Hippocampal formation (tissue), 2 donors: ENCODE measurements at regions not wholly inside any gene's neighbourhood (a gene's known extent, or its start where the extent isn't known, plus 50 kb on each side); places are given as distances from the start of the nearest gene placed in this dataset.
"Not testable (repeated sequence)": the region's sequence is repeated elsewhere in the genome, so short reads cannot be mapped to it uniquely, and the experiment has no call there.

ENCODE experiments used
- DNase-seq, 2 donors: peaks; one replicate each; lab custom pipeline; 2025; lab: John Stamatoyannopoulos, UW

DNA sequence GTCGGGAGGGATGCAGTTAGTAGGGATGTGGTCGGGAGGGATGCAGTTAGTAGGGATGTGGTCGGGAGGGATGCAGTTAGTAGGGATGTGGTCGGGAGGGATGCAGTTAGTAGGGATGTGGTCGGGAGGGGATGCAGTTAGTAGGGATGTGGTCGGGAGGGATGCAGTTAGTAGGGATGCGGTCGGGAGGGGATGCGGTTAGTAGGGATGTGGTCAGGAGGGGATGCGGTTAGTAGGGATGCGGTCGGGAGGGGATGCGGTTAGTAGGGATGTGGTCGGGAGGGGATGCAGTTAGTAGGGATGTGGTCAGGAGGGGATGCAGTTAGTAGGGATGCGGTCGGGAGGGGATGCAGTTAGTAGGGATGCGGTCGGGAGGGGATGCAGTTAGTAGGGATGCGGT, 96.2 kb downstream of the BDH1 start:
- not testable (repeated sequence) for DNase-seq

DNA sequence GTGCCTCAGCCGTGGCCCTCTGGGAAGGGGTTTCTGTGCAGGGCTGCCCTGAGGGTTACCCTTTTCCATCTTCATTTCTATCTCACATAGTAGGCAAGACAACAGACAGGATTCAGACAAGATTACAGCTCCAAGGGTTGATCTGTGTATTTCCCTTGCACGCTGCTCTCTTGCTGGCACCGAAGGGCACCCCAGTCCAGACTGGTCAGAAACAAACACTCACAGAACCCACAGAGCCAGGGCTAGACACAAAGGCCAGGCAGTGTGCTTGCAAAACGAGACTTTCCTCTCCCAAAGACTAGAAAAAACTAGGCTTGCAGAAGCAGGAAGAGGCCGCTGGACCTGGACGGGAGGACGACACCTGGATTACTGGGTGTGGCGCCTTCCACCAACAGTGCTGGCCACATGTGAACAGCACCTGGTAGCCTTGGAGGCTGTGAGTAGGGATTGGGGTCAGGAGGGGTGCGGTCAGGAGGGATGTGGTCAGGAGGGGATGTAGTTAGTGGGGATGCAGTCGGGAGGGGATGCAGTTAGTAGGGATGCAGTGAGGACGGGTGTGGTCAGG, 96.8 kb downstream of the BDH1 start:
- DNase-seq, result no peak

DNA sequence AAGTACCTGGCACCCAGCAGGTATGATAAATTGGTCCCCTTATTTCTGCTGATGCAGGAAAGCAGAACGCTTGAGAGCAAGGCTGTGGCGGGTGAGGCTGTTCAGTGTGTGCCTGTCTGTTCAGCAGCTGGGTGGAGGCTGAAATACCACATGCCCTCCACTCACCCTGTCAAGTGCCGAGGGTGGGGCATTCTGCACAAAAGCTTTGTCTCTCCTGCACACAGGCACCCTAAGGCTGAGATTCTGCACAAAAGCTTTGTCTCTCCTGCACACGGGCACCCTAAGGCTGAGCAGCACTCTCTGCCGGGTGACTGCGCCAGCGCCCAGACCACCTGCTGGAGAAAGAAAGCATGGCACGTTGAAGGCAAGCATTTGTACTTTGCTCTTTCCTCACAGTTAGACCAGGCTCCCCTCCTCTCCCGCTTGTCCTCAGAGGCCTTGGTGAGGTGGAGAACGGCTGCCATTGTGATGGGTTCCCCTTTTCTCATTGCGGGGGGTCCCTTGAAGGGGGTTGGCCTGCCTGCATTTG, 97.5 kb downstream of the BDH1 start:
- DNase-seq, result no peak

DNA sequence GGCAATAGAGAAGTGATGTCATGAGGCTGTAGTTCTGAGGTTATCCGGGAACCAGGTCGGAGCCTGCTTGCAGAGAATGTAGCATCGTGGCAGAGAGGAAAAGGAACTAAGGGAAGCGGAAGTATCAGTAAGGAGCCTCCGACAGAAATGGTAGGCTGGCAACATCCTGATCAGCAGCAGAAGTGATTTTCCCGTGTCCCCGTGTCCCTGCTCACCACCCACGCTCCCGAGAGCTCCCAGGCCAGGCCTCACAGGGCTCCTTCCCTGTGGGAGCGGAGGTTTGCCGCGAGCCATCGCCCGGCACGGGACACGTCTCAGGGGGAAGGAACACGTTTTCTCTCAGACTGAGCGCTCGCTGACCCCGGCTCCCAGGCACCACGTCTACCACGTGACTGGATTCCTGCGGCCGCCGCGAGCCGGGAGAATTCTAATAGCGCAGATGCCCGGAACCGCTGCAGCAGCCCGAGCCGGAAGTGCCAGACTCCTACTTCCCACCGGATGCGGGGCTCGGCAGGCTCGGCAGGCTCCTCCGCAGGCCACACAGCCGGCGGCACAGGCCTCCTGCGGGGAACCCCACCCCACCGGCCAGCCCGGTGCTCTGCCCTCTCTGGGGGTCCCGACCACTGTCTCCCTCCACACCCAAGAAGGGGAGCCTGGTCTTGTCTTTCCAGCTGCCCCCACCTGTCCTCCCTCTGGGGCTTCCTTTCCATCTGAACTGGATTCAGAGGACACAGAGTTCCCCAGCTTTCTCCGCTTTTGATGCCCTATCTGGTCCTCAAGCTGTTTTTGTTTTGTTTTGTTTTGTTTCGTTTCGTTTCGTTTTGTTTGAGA, 99.3 kb downstream of the BDH1 start:
- DNase-seq, result no peak

DNA sequence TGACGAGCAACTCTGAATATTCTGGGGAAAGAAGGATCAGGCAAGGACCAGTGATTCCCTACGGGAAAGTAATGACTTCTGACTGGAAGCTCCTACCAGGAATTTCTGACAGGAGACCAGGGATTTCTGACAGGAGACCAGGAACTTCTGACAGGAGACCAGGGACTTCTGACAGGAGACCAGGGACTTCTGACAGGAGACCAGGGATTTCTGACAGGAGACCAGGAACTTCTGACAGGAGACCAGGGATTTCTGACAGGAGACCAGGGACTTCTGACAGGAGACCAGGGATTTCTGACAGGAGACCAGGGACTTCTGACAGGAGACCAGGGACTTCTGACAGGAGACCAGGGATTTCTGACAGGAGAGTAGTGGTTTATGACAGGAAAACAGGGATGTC, 100.9 kb downstream of the BDH1 start:
- not testable (repeated sequence) for DNase-seq

DNA sequence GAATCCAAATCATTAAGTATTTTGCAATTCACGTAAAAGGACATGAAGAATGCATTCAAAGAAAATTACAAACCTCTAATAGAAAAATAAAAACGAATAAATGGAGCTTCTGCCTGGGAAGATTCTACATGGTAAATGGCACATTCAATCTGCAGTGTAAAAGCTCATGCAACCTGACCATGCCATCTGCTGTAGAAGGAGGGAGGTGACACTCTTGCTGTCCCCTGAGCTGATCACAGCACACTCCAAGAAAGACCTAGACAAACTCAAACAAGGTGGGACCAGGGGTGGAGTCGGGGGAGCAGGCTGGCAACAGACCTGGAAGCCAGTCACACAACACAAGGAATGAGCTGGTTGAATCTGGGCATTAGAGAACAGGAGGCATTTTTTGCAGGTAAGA, 101.8 kb downstream of the BDH1 start:
- DNase-seq, result no peak

DNA sequence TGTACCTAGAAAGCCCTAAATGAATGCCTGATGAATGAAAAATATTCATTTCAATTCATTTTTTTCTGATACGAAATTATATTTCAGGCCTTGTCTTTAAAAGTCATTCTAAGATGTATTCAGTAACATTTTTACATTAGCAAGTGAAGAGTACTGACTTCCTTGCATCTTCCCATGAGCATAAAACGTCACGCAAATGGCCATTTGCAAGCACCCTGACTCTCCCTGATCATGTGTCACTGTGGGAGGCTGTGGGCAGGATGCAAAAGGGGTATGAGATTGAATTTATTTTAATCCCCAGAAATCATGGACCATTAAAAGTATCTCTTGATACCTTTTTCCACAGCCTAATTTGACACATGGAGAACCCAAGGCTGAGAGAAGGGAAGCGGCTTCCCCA, 105.0 kb downstream of the BDH1 start:
- no peak for DNase-seq

- no peak for DNase-seq
Measured at GRCh38 chr3:197450308-197450707, 105.5 kb downstream of the BDH1 start.

- not testable (repeated sequence) for DNase-seq
Measured at GRCh38 chr3:197449181-197449580, 106.6 kb downstream of the BDH1 start.

DNA sequence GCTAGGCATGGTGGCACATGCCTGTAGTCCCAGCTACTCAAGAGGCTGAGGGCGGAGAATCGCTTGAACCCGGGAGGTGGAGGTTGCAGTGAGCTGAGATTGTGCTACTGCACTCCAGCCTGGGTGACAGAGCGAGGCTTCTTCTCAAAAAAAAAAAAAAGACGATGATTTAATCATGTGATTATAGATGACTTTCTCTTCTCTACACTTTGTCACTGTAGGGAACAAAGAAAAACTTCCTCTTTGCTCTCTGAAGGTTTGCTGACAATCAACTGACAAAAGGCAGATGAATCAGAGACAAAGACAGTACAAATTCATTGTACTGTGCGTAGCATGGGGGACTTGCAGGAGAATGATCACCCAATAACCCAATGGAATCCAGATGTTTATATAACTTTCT, 108.0 kb downstream of the BDH1 start:
- not testable (repeated sequence) for DNase-seq

DNA sequence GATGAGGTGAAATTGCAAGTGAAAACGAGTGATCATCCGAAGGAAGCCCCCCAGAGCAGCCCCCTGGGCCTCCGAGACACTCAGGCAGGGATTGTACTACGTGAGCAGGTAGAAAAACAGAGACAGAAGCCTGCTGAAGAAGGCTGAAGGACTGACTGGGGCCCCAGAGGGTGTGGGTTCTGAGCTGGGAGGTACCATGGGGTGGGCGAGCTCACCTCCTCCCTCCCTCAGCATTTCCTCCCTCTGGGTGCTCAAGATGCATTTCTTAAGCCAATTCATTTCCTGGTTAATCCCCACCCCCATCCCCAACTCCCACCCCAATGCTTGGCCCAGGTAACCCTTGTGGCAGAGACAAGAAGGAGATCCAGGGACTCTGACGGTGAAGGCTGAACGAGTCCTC, 108.7 kb downstream of the BDH1 start:
- DNase-seq, result no peak

DNA sequence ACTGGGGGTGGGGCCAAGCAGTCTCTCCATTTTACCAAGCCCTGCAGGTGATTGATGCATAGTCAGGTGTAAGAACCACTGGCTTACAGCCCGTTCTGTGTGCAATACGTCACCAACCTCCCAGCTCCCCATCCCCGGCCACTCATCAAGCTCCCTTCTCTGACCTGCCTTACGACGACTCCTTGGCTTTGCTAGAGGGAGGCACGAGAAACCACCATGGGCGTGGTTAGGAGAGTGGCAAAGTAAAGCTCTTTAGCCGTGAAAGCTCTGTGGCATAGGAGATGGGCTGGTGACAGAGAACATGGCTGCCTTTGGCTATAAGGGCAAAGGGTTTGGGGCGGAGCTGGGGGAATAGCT, 109.1 kb downstream of the BDH1 start:
- DNase-seq, result no peak

GRCh38 chr3:197445896-197446699, 109.7 kb downstream of the BDH1 start:
- DNase-seq, result no peak

GRCh38 chr3:197444793-197445379, 110.9 kb downstream of the BDH1 start:
- no peak for DNase-seq

- no peak for DNase-seq
Measured at GRCh38 chr3:197443506-197443905, 112.3 kb downstream of the BDH1 start.

GRCh38 chr3:197440717-197441303, 115.0 kb downstream of the BDH1 start:
- no peak for DNase-seq

DNA sequence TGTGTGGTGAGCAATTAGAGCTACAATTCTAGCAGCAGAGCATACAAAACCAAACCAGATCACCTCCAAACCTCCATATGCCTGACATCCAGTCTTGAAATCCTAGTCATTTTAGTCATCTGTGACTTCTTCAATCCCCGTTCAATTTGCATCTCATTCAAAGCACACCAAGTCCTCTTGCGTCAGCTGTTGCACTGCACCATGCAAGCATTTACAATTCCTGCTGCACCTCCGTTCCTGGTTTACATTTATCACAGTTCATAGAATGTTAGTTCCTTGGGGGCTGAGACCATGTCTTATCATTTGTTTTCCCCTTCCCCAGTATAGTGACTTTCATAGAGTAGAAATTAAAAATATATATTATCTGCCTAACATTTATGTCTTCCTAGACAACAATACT, 116.9 kb downstream of the BDH1 start:
- DNase-seq, result no peak

DNA sequence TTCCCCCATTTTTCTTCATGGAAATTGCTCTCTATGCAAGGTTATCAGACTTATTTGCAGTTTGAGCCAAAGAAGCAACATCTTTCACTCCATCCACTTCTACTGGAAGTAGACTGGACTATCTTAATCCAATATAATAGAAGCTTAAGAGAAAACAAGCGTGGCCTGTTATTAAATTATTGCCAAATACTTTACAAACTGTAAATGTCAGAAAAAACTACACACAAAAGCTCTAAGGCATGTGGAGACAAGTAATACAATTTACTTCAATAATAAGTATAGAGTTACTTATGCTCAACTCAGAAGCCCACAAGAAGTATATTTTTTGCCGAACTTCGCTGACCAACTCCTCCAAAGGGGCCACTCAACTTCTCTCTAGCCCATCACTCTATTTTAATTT, 120.3 kb downstream of the BDH1 start:
- DNase-seq, result no peak

DNA sequence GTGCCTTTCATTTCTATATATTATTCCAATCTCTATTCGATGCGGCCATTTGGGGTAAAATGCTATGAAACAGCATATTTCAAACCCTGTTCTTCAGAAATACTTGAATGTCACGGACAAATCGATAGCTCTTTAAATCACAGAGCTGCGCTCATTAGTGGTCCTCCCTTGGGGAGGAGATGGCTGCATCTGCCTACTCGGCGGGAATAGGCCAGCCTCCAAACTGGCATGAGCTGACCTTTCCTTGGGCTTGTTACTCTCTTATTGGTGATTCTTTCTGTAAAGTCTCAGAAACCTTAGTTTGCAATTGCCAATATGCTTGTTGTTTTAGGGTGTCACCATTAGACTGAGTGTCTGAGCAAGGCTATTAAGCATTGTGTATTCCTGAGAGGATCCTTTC, 120.9 kb downstream of the BDH1 start:
- no peak for DNase-seq

GRCh38 chr3:197432384-197433127, 123.2 kb downstream of the BDH1 start:
- DNase-seq, result no peak

DNA sequence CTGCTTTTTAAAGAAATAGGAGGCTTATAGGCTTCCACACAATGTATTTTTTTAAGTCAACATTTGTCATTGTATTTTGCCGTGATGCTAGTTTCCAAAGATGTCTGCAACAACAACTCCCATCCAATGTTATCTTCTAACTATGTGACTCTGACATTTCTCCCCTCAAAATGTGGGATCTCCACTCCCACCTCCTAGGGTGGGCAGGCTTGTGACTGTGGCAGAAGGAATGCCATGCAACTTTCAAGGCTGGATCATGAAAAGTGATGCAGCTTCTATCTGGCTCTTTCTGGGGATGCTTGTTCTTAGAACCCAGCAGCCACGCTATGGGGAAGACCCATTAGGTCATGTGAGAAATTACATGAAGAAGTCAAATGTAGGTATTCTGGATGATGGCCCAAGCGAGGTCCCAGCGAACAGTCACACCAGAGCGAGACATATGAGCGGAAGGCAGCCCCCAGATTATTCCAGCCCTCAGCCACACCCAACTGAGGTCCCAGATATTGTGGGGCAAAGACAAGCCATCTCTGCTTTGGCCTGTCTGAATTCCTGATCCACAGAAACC, 124.3 kb downstream of the BDH1 start:
- no peak for DNase-seq
